ENCODE measurements at regions not wholly inside any gene's neighbourhood (a gene's known extent, or its start where the extent isn't known, plus 50 kb on each side); places are given as distances from the start of the nearest gene placed in this dataset.

- no peak for DNase-seq
These were observed 269.4 kb upstream of the TANK start for GRCh38 chr2:160890667-160891352.

DNA sequence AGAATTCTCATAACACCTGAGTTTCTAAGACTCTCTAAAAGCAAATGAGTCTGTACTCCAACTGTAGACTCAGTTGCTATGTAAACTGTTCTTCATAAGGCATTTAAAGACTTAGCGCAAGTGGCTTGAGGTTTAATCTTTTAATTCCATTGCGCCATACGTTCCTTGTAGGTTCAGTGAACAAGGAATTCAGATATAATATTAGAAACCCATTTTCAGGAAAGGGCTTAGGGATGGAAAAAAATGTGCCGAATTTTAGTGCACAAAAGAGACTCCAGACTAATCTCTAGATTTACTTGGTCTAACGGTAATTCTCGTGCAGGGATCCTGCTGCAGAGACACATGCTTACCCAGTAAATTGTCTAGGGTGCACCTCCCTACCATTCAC lies 268.9 kb upstream of the TANK start:
- no peak for DNase-seq

DNA sequence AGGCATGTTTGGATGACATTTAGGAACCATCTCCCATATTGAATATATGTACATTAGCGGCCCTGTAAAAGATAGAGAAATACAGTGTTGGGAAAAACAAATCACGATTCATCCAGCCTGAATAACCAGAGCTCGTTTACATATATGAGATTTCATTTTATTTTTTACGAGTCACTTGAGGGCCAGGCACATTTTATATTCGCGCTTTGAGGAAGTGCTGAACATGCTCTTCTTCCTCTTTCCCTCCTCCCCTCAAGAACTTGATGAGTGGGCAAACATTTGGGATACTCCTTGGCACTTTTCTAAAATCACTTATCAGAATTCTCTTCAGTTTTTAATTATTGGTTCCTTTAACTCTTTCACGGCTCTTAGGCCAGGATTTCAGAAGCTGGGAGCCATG lies 268.0 kb upstream of the TANK start:
- DNase-seq: no peak

- DNase-seq: no peak
These were observed 266.6 kb upstream of the TANK start for GRCh38 chr2:160893581-160893980.

- no peak for DNase-seq
These were observed 261.5 kb upstream of the TANK start for GRCh38 chr2:160898581-160899307.

DNA sequence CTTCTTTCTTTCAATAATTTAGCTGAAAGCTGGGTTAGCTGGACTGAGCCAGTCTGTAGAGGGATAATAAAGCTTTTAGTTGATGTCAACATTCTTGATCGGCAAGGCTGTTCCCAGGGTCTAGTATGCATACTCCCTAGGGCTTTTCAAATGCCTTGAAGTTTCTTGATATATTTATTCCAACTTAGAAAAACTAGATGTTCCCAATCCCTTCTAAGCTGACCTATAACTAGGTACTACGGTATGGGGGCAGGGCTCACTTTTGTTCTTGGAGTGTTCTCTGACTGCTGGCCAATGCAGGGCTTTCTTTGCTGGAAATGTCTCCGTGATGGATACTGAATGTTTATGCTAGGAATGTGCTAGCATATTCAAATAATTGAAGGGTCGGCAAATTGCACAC lies 258.6 kb upstream of the TANK start:
- no peak for DNase-seq

- DNase-seq: no peak
These were observed 254.4 kb upstream of the TANK start for GRCh38 chr2:160905862-160906261.

GRCh38 chr2:160906878-160907277 lies 253.3 kb upstream of the TANK start:
- DNase-seq: no peak

GRCh38 chr2:160907738-160908137 lies 252.5 kb upstream of the TANK start:
- no peak for DNase-seq

DNA sequence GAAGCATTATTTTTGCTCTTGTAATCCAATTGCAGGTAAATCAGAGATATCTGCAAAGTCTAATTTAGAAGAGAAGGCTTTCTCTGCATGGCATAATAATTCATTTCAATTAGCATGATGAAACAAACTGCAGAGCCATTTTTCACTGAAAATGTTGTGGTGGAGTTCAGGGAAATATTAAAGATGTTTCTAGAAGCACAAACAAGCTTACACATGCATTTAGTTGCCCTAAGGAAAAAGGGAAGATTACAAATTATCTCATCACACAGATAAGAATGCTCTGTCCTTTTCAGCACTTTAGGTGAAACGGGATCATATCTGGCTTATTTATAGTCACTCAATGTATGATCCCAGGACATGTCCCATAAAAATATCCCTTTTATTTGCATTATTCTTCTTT lies 252.1 kb upstream of the TANK start:
- no peak for DNase-seq

- no peak for DNase-seq
These were observed 250.4 kb upstream of the TANK start for GRCh38 chr2:160909781-160910242.

DNA sequence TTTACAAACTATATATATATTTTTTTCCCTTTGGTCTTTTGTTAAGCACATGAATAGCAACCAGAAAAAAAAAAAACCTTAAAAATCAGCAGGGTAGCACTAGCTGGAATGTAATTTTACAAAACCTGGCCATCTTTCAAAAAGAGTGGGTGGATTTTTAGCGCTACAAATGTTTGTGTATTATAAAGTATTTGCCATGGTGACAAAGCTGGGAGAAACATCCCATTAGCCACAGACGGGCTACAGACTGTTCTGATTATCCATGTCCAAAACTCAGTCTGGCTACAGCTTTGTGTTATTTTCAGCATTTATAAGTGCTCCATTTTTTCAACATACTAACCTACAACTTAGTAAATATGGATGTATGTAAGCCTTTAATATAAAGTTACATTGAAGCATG lies 249.5 kb upstream of the TANK start:
- DNase-seq: no peak

DNA sequence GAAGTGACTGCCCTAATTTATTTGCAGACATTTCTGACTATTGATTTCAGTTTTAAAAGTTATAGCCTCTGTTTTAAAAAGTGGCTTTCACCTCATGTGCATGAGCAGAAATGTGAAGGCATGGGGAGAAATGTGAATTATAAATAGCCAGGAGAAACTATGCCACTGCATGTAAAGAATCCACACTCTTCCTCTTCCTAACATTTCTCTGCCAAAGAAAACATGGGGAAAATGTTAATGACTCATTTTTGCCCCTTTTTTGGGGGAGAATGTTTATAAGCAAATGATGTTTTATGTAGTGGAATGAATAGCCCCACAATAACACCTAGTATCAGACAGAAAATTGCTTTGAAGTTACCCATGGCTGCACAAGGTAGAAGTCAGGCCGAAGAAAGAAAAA lies 249.0 kb upstream of the TANK start:
- DNase-seq: no peak

GRCh38 chr2:160912276-160912675 lies 248.0 kb upstream of the TANK start:
- no peak for DNase-seq

- DNase-seq: no peak
These were observed 246.9 kb upstream of the TANK start for GRCh38 chr2:160913323-160913722.

GRCh38 chr2:160914217-160914616 lies 246.0 kb upstream of the TANK start:
- no peak for DNase-seq

DNA sequence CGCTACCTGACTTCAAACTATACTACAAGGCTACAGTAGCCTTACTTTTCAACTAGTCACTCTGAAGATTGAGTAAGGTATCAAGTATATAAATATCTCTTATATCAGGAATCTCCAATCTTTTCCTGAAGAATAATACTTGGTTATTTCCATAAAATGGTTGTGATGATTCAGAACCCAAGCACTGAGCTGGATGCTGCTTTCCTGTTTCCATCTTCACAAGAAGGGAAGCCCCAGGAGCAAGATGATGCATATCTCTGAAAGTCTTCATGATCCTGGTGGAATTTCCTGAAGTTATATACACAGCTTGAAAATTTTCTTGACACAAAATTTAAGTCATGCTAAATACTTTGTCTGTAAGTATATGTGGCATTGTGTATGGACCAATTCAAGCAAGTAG lies 243.9 kb upstream of the TANK start:
- DNase-seq: no peak

DNA sequence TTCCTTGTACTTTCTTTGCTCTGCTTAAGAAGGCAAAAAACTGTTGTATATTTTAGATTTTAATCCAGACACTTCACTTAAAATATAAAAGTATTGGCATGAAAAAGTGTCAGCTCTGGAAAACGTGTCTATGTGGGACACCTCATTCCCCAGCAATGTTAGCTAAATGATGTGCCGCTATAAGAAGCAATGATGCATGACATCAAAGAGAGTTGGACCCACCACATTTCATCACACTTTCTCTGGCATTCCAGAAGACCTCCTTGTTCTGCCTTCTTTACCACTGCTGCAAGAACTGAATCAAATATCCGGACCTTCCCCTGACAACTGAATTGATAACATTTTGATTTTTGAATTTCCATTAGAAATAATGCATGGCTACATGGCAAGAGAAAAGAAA lies 242.4 kb upstream of the TANK start:
- no peak for DNase-seq

GRCh38 chr2:160918258-160918657 lies 242.0 kb upstream of the TANK start:
- DNase-seq: no peak

DNA sequence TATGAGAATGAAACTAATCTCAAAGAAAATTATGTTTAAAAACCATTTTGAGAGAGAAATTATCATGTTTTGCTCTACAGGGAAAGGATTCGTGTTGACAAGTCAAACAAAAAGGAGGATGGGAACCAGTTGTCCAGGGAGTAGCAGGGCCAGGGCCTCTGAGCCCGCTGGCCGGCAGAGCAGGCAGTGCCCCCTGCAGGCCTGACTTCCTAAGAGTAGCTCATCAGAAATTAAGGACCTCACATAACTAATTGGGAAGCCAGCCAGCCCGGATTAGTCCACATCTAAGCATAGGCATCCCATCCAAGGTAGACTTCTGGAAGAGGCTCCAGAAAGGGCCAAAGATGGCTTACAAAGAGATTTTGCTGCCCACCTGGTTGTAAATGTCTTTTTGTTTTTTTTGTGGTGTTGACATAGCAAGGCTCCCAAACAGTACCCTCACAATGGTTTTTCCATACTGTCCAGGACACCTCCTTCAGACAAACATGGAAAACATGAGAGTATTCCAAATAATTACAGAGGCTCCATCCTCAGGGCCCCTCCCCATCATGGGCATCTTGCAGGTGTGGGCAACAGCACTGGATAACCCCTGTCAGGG lies 241.2 kb upstream of the TANK start:
- no peak for DNase-seq

DNA sequence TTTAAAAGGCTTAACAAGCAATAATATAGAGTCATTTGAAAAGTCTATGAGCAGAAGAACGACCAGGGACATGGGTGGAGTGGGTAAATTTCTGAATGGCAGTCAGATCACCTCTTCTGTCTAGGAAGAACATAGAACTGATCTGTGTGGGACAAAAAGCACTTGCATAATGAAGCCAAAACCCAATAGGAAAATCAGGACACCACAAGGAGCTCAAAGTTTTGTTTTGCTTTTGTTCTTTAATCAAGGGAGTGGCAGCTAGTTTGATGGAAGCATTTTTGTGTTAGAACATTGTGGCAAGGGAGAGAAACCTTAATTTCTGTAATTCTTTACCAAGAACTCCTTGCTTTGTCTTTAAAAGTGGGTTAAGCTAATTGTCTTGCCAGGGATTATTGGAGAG lies 240.2 kb upstream of the TANK start:
- no peak for DNase-seq

- no peak for DNase-seq
These were observed 239.4 kb upstream of the TANK start for GRCh38 chr2:160920791-160921303.

- DNase-seq: no peak
These were observed 238.8 kb upstream of the TANK start for GRCh38 chr2:160921386-160921964.

DNA sequence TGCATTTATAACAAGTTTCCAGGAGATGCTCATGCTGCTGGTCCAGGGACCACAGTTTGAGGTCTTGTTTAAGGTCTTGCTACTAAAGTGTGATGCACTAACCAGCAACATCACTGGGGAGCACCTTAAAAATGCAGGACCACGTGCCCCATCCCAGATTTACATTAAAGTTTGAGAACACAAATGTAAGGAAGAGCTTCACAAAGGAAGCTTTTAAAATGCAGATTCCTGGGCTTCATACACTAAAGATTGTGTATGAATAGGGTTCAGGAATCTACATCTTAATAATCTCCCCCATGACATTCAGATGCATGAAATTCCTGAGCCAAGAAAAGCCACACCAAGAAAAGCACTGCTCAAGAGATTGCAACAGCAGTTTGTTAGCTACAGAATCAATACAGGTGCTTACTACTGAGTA lies 235.3 kb upstream of the TANK start:
- DNase-seq: no peak
